PC-3 (cell line): ENCODE measurements at regions not wholly inside any gene's neighbourhood (a gene's known extent, or its start where the extent isn't known, plus 50 kb on each side); places are given as distances from the start of the nearest gene placed in this dataset.

Source experiments
- ATAC-seq: fragments of 200-7000 bp; cut with Tn5 transposase; 2 replicates; pipeline ENCODE4 v1.9.1; 2020; ENCODE audit warnings: mild to moderate bottlenecking, moderate library complexity
- BruUV-seq: library from RNA; stranded (reverse); fragments of 400-500 nt; replicated peaks from 2 replicates; lab custom pipeline; 2021; lab: Mats Ljungman, UMichigan
- CTCF ChIA-PET: fragments of 300-600 bp; sonication (Branson Sonifier 250); formaldehyde crosslinking; loops from one replicate; lab custom pipeline; 2022; ENCODE audit warnings: antibody characterized with exemption; lab: Charles Lee
- POLR2A ChIA-PET: fragments of 300-600 bp; sonication (Branson Sonifier 250); formaldehyde crosslinking; loops from one replicate; lab custom pipeline; 2022; ENCODE audit warnings: antibody characterized with exemption; ENCODE audit not compliant: unreplicated experiment; lab: Charles Lee
- DNase-seq: peaks from one replicate; pipeline ENCODE4 v3.0.0-alpha.2; 2015
- H2AFZ ChIP-seq: fragments of 300-600 bp; sonication (generic); 2 replicates; pipeline ENCODE4 v1.6.0; 2016; ENCODE audit warnings: antibody characterized with exemption, low read length
- H3F3A ChIP-seq: fragments of 300-600 bp; sonication (generic); one replicate; pipeline ENCODE4 v1.6.0; 2017; ENCODE audit warnings: antibody characterized with exemption, low read length, control low read depth, mild to moderate bottlenecking; ENCODE audit not compliant: unreplicated experiment
- H3K27ac ChIP-seq: fragments of 300-600 bp; sonication (generic); 2 replicates; pipeline ENCODE4 v1.5.1; 2016; ENCODE audit warnings: mild to moderate bottlenecking, low read length
- H3K27me3 ChIP-seq: fragments of 300-600 bp; sonication (generic); 2 replicates; pipeline ENCODE4 v1.6.1; 2016; ENCODE audit warnings: low read length, mixed read lengths
- H3K36me3 ChIP-seq: fragments of 300-600 bp; sonication (generic); 2 replicates; pipeline ENCODE4 v1.6.1; 2016; ENCODE audit warnings: low read depth, mixed run types, low read length, mixed read lengths
- H3K4me1 ChIP-seq: fragments of 300-600 bp; sonication (generic); 2 replicates; pipeline ENCODE4 v1.5.1; 2016; ENCODE audit warnings: low read length; ENCODE audit not compliant: insufficient read depth
- H3K4me2 ChIP-seq: fragments of 300-600 bp; sonication (generic); 2 replicates; pipeline ENCODE4 v1.6.0; 2016; ENCODE audit warnings: low read length
- H3K4me3 ChIP-seq: fragments of 300-600 bp; sonication (generic); 2 replicates; pipeline ENCODE4 v1.5.1; 2016; ENCODE audit warnings: mild to moderate bottlenecking, low read length, mixed read lengths
- H3K79me2 ChIP-seq: fragments of 300-600 bp; sonication (generic); 2 replicates; pipeline ENCODE4 v1.6.1; 2017; ENCODE audit warnings: low read length, mixed read lengths
- H3K9ac ChIP-seq: fragments of 300-600 bp; sonication (generic); 2 replicates; pipeline ENCODE4 v1.6.0; 2016; ENCODE audit warnings: mild to moderate bottlenecking, low read length
- H3K9me2 ChIP-seq: fragments of 300-600 bp; sonication (generic); replicated peaks from 2 replicates; pipeline ENCODE4 v1.6.1; 2016; ENCODE audit warnings: mixed run types, low read length, mixed read lengths
- H3K9me3 ChIP-seq: fragments of 300-600 bp; sonication (generic); 2 replicates; pipeline ENCODE4 v1.6.1; 2016; ENCODE audit warnings: low read length, mixed read lengths
- H4K20me1 ChIP-seq: fragments of 300-600 bp; sonication (generic); 2 replicates; pipeline ENCODE4 v1.6.1; 2016; ENCODE audit warnings: low read length, mixed read lengths
- CTCF ChIP-seq: fragments of 300-600 bp; sonication (generic); conservative IDR thresholded peaks from 2 replicates; pipeline ENCODE4 v1.5.1; 2017; ENCODE audit warnings: antibody characterized with exemption, low read depth, mild to moderate bottlenecking, low read length
- EZH2 ChIP-seq: fragments of 300-600 bp; sonication (generic); IDR thresholded peaks from one replicate; pipeline ENCODE4 v1.6.1; 2017; ENCODE audit warnings: antibody characterized with exemption, mild to moderate bottlenecking, low read length; ENCODE audit not compliant: unreplicated experiment
- EZH2phosphoT487 ChIP-seq: fragments of 300-600 bp; sonication (generic); IDR thresholded peaks from 2 replicates; pipeline ENCODE4 v1.6.1; 2018; ENCODE audit warnings: mild to moderate bottlenecking, antibody characterized with exemption, low read length, borderline replicate concordance
- intact Hi-C: fragments of 100-400 bp; cut with micrococcal nuclease; formaldehyde crosslinking; loops from 2 replicates; pipeline ENCODE4 v1.9.0; 2023

- no peaks in the 10 kb centered on the region for H3K9me3 ChIP-seq
- H2AFZ ChIP-seq: no peak overlapping the region
- H3K9me2 ChIP-seq: no peaks in the 10 kb centered on the region
- CTCF ChIA-PET: no interaction called here
- peak; percentile 50 for DNase-seq
- H3K9ac ChIP-seq: peak overlapping the region; percentile 48
- no peaks in the 10 kb centered on the region for H3K36me3 ChIP-seq
- peak overlapping the region; percentile 91 for H3K27ac ChIP-seq
- POLR2A ChIA-PET: interaction anchor here (0.6 kb wide), 2 partner anchors 45 to 116 kb away, joined by 8 to 27 read pairs; no protein-coding TSS in a partner anchor
- no peaks in the 10 kb centered on the region for H3K79me2 ChIP-seq
- H4K20me1 ChIP-seq: no peaks in the 10 kb centered on the region
- intact Hi-C loops: loop anchor here (1.0 to 10.0 kb wide), 7 partner anchors 56 to 554 kb away; no protein-coding TSS in a partner anchor
- H3K4me3 ChIP-seq: no peak overlapping the region
- no TSS peak for BruUV-seq
- TF ChIP-seq EZH2phosphoT487: no peak
- no peak for TF ChIP-seq CTCF
- no peak for TF ChIP-seq EZH2
- peaks cover 35% of the 10 kb centered on the region for H3K4me1 ChIP-seq
- peak overlapping the region; percentile 65 for H3K4me2 ChIP-seq
- H3K27me3 ChIP-seq: no peaks in the 10 kb centered on the region
- no peaks in the 10 kb centered on the region for H3F3A ChIP-seq
- ATAC-seq: no peak
These were observed 301.4 kb upstream of the TNP1 start for GRCh38 chr2:217160978-217161973.

GRCh38 chr2:217160103-217160743, 300.4 kb upstream of the TNP1 start:
- H3K4me2 ChIP-seq: peak overlapping the region; percentile 65
- no peaks in the 10 kb centered on the region for H3F3A ChIP-seq
- H3K9me3 ChIP-seq: no peaks in the 10 kb centered on the region
- H4K20me1 ChIP-seq: no peaks in the 10 kb centered on the region
- ATAC-seq (peak; percentile 62), DNase-seq (peak; percentile 93)
- no peaks in the 10 kb centered on the region for H3K27me3 ChIP-seq
- no peaks in the 10 kb centered on the region for H3K79me2 ChIP-seq
- H3K9me2 ChIP-seq: no peaks in the 10 kb centered on the region
- intact Hi-C loops: loop anchor here (1.0 to 10.0 kb wide), 7 partner anchors 55 to 555 kb away; no protein-coding TSS in a partner anchor
- H3K36me3 ChIP-seq: no peaks in the 10 kb centered on the region
- H3K4me3 ChIP-seq: no peak overlapping the region
- TF ChIP-seq CTCF (no peak), EZH2phosphoT487 (no peak), EZH2 (no peak)
- CTCF ChIA-PET: interaction anchor here (0.6 kb wide), 1 partner anchor 62 kb away, joined by 3 read pairs; no protein-coding TSS in a partner anchor
- POLR2A ChIA-PET: no interaction called here
- H3K9ac ChIP-seq: peak overlapping the region; percentile 48
- H3K4me1 ChIP-seq: peaks cover 35% of the 10 kb centered on the region
- peak overlapping the region; percentile 91 for H3K27ac ChIP-seq
- H2AFZ ChIP-seq: no peak overlapping the region
- BruUV-seq: no TSS peak
